Endothelial cell of umbilical vein (primary cell): ENCODE measurements at regions not wholly inside any gene's neighbourhood (a gene's known extent, or its start where the extent isn't known, plus 50 kb on each side); places are given as distances from the start of the nearest gene placed in this dataset.

Experiments used
- BruUV-seq: library from RNA; stranded (reverse); fragments of 400-500 nt; replicated peaks from 2 replicates; lab custom pipeline; 2021; lab: Mats Ljungman, UMichigan
- CTCF ChIA-PET: fragments of 300-600, 350-600 bp; sonication (Branson Sonifier 250); formaldehyde crosslinking; loops from one replicate; lab custom pipeline; 2021; ENCODE audit warnings: antibody characterized with exemption, inconsistent platforms; lab: Charles Lee
- POLR2A ChIA-PET: fragments of 300-600, 350-600 bp; sonication (Branson Sonifier 250); formaldehyde crosslinking; loops from one replicate; lab custom pipeline; 2021; ENCODE audit warnings: antibody characterized with exemption, inconsistent platforms; lab: Charles Lee
- DNase-seq: peaks from one replicate; pipeline ENCODE4 v3.0.0-alpha.2; 2011; ENCODE audit warnings: low read depth, low spot score
- FAIRE-seq: peaks from 2 replicates; lab custom pipeline; 2011; peaks lifted over from hg19 to GRCh38; lab: Jason Lieb, UNC
- H2AFZ ChIP-seq: 2 replicates; pipeline ENCODE4 v1.6.0; 2012; ENCODE audit warnings: low read depth, low read length, control low read depth, inconsistent platforms
- H3K27ac ChIP-seq: 2 replicates; pipeline ENCODE4 v1.5.1; 2011; ENCODE audit warnings: low read depth, mild to moderate bottlenecking, control low read depth, low read length, moderate library complexity; ENCODE audit not compliant: insufficient read depth
- H3K27me3 ChIP-seq, 2 experiments: 2 replicates each; pipeline versions ENCODE4 v1.6.0 to v1.6.1; 2011; ENCODE audit warnings: low read length in 2 of 2, mixed read lengths in 1 of 2; ENCODE audit not compliant: control insufficient read depth in 2 of 2, insufficient read depth in 2 of 2
- H3K36me3 ChIP-seq, 2 experiments: 2 replicates in 1 of 2; 3 replicates in 1 of 2; pipeline ENCODE4 v1.5.1; 2011; ENCODE audit warnings: low read length in 2 of 2, mild to moderate bottlenecking in 1 of 2, moderate library complexity in 1 of 2; ENCODE audit not compliant: control insufficient read depth in 2 of 2, insufficient read depth in 2 of 2; ENCODE audit errors: extremely low read depth in 1 of 2
- H3K4me1 ChIP-seq: 3 replicates; pipeline ENCODE4 v1.5.1; 2011; ENCODE audit warnings: mild to moderate bottlenecking, low read length; ENCODE audit not compliant: control insufficient read depth, insufficient read depth; ENCODE audit errors: extremely low read depth
- H3K4me2 ChIP-seq: 2 replicates; pipeline ENCODE4 v1.6.1; 2011; ENCODE audit warnings: low read length, control low read depth, mixed read lengths; ENCODE audit not compliant: insufficient read depth
- H3K4me3 ChIP-seq, 3 experiments: fragments of 200-600 bp in 1 of 3; sonication (generic), shearing (Covaris generic) in 1 of 3; replicated peaks in 1 of 3; 2 replicates each; pipeline ENCODE4 v1.5.1; 2011 to 2016; ENCODE audit warnings: control low read depth in 3 of 3, low read length in 3 of 3, mild to moderate bottlenecking in 2 of 3, inconsistent platforms in 1 of 3, low read depth in 1 of 3, moderate library complexity in 1 of 3; ENCODE audit not compliant: insufficient read depth in 1 of 3
- H3K79me2 ChIP-seq: 2 replicates; pipeline ENCODE4 v1.6.0; 2012; ENCODE audit warnings: low read length, inconsistent platforms; ENCODE audit not compliant: control insufficient read depth, insufficient read depth
- H3K9ac ChIP-seq: replicated peaks from 2 replicates; pipeline ENCODE3; 2011; ENCODE audit warnings: low read length, control low read depth; ENCODE audit not compliant: insufficient read depth; ENCODE audit errors: extremely low read depth
- H3K9me1 ChIP-seq: replicated peaks from 3 replicates; pipeline ENCODE4 v1.6.0; 2011; ENCODE audit warnings: mild to moderate bottlenecking, low read length; ENCODE audit not compliant: control insufficient read depth, insufficient read depth; ENCODE audit errors: extremely low read depth
- H3K9me3 ChIP-seq: replicated peaks from 2 replicates; pipeline ENCODE4 v1.5.1; 2012; ENCODE audit warnings: low read length, inconsistent platforms; ENCODE audit not compliant: control insufficient read depth, insufficient read depth
- H4K20me1 ChIP-seq: replicated peaks from 2 replicates; pipeline ENCODE3; 2011; ENCODE audit warnings: mild to moderate bottlenecking, low read length; ENCODE audit not compliant: control insufficient read depth, insufficient read depth; ENCODE audit errors: extremely low read depth
- CTCF ChIP-seq, 2 donors: IDR thresholded peaks; 1 replicate in 1 of 2; 2 replicates in 1 of 2; pipeline ENCODE4 v1.5.1; 2011; ENCODE audit warnings: low read length in 2 of 2, mild to moderate bottlenecking in 2 of 2, moderate library complexity in 2 of 2, control low read depth in 1 of 2, inconsistent platforms in 1 of 2, low read depth in 1 of 2; ENCODE audit not compliant: insufficient read depth in 1 of 2; ENCODE audit errors: extremely low read depth in 1 of 2
- EZH2 ChIP-seq: IDR thresholded peaks from 2 replicates; pipeline ENCODE4 v1.6.1; 2012; ENCODE audit warnings: borderline replicate concordance, low read depth, mild to moderate bottlenecking, moderate library complexity, low read length, inconsistent platforms; ENCODE audit not compliant: severe bottlenecking
- FOS ChIP-seq: IDR thresholded peaks from 2 replicates; pipeline ENCODE4 v1.6.1; 2011; ENCODE audit warnings: mild to moderate bottlenecking, low read length, moderate library complexity, borderline replicate concordance; ENCODE audit not compliant: insufficient read depth
- GATA2 ChIP-seq: IDR thresholded peaks from 2 replicates; pipeline ENCODE4 v1.7.0; 2011; ENCODE audit warnings: low read depth, mild to moderate bottlenecking, moderate library complexity, mixed read lengths, low read length; ENCODE audit not compliant: insufficient read length, insufficient read depth
- JUN ChIP-seq: IDR thresholded peaks from 2 replicates; pipeline ENCODE4 v1.6.1; 2011; ENCODE audit warnings: borderline replicate concordance, low read depth; ENCODE audit not compliant: insufficient read length, insufficient read depth
- MYC ChIP-seq: IDR thresholded peaks from one replicate; pipeline ENCODE4 v1.6.1; 2011; ENCODE audit warnings: mild to moderate bottlenecking, low read depth, low read length
- POLR2A ChIP-seq: IDR thresholded peaks from 2 replicates; pipeline ENCODE4 v1.6.1; 2012; ENCODE audit warnings: low read depth, mild to moderate bottlenecking, control low read depth, low read length
- POLR2AphosphoS5 ChIP-seq: IDR thresholded peaks from 2 replicates; pipeline ENCODE4 v1.6.1; 2012; ENCODE audit warnings: low read depth, mild to moderate bottlenecking, control low read depth, low read length, moderate library complexity; ENCODE audit not compliant: insufficient read depth
- dilution Hi-C: fragments of 300-500 bp; cut with MboI; formaldehyde crosslinking; loops from one replicate; pipeline ENCODE4 v1.15.0; 2019; ENCODE audit warnings: low sequenced_read_pairs; ENCODE audit not compliant: extremely low pct_ligation_motif_present
- intact Hi-C: fragments of 100-400 bp; cut with micrococcal nuclease; formaldehyde crosslinking; loops from one replicate; pipeline ENCODE4 v1.10.0; 2022
- TF ChIP-seq, protein P1 (sequence below): IDR thresholded peaks from 2 replicates; pipeline ENCODE4 v1.6.1; 2011; ENCODE audit not compliant: insufficient read depth, insufficient read length

GRCh38 chr10:2955064-2955463, 112.3 kb upstream of the PFKP start:
- Histone ChIP-seq H3K9ac (no peak overlapping the region), H3K27ac (no peak overlapping the region), H3K79me2 (no peaks in the 10 kb centered on the region), H3K27me3 (no peaks in the 10 kb centered on the region), H2AFZ (no peak overlapping the region), H4K20me1 (no peaks in the 10 kb centered on the region), H3K9me3 (no peaks in the 10 kb centered on the region), H3K9me1 (no peaks in the 10 kb centered on the region), H3K4me3 (no peak overlapping the region), H3K4me1 (no peaks in the 10 kb centered on the region), H3K36me3 (no peaks in the 10 kb centered on the region), H3K4me2 (no peak overlapping the region)
- intact Hi-C loops = no loop called here
- dilution Hi-C loops = no loop called here
- no TSS peak for BruUV-seq
- POLR2A ChIA-PET = no interaction called here
- TF ChIP-seq FOS (no peak), JUN (no peak), EZH2 (no peak), POLR2AphosphoS5 (no peak), CTCF (IDR thresholded peaks at IDR 0.05; ENCODE audit: extremely low read depth in 1 of 2, insufficient read depth in 1 of 2, low read depth in 1 of 2, low read length in 2 of 2) (no peak), GATA2 (no peak), MYC (no peak), POLR2A (no peak)
- TF ChIP-seq, protein P1, sequence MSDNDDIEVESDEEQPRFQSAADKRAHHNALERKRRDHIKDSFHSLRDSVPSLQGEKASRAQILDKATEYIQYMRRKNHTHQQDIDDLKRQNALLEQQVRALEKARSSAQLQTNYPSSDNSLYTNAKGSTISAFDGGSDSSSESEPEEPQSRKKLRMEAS = no peak
- FAIRE-seq (no peak), DNase-seq (no peak)
- CTCF ChIA-PET = no interaction called here
